ENCODE measurements at regions not wholly inside any gene's neighbourhood (a gene's known extent, or its start where the extent isn't known, plus 50 kb on each side); places are given as distances from the start of the nearest gene placed in this dataset.
"Not testable (repeated sequence)": the region's sequence is repeated elsewhere in the genome, so short reads cannot be mapped to it uniquely, and the experiment has no call there.

DNA sequence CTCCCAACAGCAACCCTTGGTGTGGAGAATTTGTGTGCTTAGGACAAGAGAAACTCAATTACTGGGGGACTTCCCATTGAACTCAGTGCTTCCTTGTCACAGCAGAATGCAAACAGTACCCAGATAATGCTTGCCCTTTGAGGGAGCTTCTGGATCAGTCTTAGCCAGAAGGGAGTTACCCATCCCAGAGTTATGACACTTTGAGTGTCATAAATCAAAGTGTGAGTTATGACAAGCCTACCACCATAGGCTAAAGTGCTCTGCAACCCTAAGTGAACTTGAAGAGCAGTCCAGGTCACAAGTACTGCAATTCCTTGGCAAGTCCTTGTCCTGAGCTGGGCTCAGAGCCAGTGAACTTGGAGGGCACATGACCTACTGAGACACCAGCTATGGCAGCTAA is 1513.9 kb upstream of the PCDH10 start:
- no peak for DNase-seq (ENCODE audit: extremely low read depth in 1 of 11, low read depth in 9 of 11, low spot score in 4 of 11)

DNA sequence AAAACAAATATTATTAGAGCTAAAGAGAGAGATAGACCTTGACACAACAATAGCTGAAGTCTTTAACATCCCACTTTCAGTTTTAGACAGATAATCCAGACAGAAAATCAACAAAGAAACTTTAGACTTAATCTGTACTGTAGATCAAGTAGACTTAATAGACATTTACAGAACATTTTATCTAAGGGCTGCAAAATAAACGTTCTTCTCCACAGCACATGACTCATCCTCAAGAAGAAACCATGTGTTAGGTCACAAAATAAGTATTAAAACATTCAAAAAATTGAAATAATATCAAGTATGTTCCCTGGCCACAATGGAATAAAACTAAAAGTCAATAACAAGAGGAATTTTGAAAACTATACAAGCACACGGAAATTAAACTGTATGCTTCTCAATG is 1510.3 kb upstream of the PCDH10 start:
- DNase-seq (ENCODE audit: extremely low read depth in 1 of 11, low read depth in 9 of 11, low spot score in 4 of 11): no peak

DNA sequence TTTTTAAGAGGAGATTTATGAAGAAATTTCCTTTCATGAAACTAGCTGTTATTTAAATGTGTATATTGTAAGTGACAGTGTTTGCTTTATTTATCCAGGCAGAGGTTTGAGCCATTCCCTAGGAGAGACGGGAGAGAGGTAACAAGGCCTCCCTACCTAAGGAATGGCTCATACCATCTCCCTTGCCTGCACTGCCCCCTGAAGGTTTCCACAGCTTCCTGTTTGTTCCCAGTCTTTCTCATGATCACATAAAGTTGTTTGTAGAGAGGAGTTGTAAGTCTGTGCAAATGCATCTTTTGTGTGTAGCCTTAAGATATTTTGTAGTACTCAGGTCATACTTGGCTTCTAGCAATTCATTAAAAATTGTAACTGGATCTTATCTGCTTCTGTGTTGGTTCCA is 1504.5 kb upstream of the PCDH10 start:
- DNase-seq (ENCODE audit: extremely low read depth in 1 of 11, low read depth in 9 of 11, low spot score in 4 of 11): peak in 4 of 11 donors; percentile 0 to 5 (median 1)

DNA sequence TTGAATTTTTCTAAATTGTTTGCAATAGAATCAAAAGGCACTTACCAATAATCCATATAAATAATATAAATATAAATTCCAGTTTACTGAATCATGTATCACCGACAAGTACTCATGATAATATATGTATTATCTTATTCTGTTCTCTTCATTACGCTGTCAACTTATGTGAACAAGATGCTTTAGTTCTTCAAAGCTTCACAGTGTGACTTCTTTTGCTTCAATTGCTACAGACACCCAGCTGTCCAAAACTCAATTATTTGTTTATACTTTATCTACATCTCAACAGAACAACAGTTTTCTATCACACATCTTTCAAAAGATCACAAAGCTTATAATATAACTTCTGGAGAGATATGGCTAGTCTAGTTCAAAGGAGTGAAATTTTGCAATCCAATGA is 1499.9 kb upstream of the PCDH10 start:
- no peak for DNase-seq (ENCODE audit: extremely low read depth in 1 of 11, low read depth in 9 of 11, low spot score in 4 of 11)

DNA sequence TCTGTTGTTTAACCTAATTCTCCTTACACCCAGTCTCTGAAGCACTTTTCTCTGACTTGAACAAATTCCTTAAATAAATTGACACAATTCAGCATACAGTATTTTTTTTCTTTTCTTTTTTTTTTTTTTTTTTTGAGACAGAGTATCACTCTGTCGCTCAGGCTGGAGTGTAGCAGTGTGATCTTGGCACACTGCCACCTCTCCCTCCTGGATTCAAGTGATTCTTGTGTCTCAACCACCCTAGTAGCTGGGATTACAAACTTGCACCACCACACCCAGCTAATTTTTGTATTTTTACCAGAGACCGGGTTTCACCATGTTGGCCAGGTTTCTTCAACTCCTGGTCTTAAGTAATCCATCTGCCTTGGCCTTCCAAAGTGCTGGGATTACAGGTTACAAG is 1498.1 kb upstream of the PCDH10 start:
- peak in 1 of 11 donors; percentile 0 for DNase-seq (ENCODE audit: extremely low read depth in 1 of 11, low read depth in 9 of 11, low spot score in 4 of 11)

DNA sequence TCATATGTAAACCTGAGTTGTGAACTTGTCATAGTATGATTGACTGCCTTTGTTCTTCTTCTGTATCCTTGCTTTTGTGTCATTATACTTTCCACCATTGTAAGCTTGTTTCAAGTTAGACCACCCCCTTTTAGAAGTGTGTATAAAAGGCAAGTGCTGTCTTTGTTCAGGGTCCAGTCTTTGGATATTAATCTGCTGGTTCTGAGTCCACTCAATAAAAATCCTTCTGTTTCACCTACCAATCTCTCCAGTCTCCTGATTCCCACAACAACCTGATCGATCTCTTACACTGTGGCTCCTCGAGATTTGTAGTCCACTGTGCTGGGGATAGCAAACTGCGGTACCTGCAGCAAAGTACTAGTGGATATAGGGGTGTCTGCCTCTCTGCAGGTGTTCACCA is 1465.8 kb upstream of the PCDH10 start:
- not testable (repeated sequence) for DNase-seq (ENCODE audit: extremely low read depth in 1 of 11, low read depth in 9 of 11, low spot score in 4 of 11)

DNA sequence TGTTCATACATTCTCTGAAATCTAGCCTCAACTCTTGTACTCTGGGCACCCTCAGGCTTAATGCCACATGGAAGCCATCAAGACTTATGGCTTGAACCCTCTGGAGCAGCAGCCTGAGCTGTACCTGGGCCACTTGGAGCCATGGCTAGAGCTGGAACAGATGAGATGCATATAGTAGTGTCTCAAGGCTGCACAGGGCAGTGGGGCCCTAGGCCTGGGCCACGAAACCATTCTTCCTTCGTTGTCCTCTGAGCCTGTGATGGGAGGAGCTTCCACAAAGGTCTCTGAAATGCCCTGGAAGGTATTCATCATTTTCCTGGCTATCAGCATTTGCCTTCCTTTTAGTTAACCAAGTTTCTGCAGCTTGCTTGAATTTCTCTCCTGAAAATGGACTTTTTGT is 1427.2 kb upstream of the PCDH10 start:
- no peak for DNase-seq (ENCODE audit: extremely low read depth in 1 of 11, low read depth in 9 of 11, low spot score in 4 of 11)

DNA sequence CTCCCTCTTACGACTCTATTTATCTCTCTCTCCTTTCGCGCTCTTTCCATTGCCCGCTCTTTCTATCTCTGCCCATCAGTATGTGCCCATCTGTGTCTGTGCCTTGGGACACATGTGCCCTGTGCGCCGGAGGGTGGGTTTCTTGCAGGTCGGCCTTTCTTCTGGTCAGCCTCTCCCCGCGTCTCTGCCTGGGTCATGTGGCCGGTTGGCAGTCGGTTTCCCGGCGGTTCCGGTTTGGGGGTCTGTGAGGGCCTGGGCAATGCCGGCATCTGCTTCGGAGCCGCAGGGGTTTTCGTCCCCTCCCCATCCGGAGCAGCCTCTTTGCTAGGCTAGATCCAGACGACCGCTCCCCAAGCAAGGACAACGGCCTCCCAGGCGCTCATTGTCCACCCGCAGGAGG is 1426.0 kb upstream of the PCDH10 start:
- DNase-seq (ENCODE audit: extremely low read depth in 1 of 11, low read depth in 9 of 11, low spot score in 4 of 11): not testable (repeated sequence)

DNA sequence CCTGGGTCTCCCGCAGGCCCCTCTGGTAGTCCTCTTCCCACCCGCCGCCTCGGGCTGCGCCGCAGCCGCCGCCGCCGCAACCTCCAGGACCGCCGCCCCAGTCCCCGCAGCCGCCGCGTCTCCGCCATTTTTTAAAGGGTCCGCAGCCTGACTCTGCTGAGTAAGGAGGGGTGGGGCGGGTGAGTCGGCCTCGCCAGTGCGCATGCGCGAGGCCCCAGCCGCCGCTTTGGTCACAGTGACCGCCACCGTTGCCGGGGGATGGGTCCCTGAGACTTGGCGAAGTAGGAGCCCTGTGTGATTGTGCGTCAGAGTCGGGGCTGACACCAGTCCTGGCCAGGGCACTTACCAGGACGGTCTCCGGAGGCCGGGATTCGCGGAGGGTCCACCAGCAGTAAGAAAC is 1424.2 kb upstream of the PCDH10 start:
- peak in 10 of 11 donors; percentile 5 to 58 (median 42) for DNase-seq (ENCODE audit: extremely low read depth in 1 of 11, low read depth in 9 of 11, low spot score in 4 of 11)

DNA sequence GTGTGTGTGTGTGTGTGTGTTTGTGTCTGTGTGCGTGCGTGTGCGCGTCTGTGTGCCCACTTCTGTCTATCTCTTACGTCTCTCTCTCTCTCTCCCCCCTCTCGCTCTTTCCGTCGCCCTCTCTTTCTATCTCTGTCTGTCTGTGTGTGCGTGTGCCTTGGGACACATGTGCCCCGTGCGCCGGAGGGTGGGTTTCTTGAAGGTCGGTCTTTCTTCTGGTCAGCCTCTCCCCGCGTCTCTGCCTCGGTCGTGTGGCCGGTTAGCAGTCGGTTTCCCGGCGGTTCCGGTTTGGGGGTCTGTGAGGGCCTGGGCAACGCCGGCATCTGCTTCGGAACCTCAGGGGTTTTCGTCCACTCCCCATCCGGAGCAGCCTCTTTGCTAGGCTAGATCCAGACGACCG is 1423.6 kb upstream of the PCDH10 start:
- not testable (repeated sequence) for DNase-seq (ENCODE audit: extremely low read depth in 1 of 11, low read depth in 9 of 11, low spot score in 4 of 11)

DNA sequence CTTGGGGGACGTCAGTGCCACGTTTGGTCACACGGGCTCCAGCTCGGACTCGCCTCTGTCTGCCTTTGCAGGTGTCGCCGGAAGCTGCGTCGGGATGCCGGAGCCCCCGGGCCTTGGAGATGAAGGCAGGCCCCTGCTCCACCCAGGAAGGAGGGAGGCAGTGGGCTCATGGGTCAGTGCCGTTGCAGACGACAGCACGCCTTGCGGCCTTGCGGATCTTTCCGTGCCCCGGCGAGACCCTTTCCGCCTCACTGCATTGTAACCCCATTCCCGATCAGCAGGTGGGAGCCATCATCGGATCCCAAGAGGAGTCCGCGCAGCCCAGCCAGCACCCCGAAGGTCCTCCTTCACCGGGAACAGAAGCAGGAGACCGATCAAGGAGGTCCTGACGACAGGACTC is 1422.2 kb upstream of the PCDH10 start:
- DNase-seq (ENCODE audit: extremely low read depth in 1 of 11, low read depth in 9 of 11, low spot score in 4 of 11): not testable (repeated sequence)

DNA sequence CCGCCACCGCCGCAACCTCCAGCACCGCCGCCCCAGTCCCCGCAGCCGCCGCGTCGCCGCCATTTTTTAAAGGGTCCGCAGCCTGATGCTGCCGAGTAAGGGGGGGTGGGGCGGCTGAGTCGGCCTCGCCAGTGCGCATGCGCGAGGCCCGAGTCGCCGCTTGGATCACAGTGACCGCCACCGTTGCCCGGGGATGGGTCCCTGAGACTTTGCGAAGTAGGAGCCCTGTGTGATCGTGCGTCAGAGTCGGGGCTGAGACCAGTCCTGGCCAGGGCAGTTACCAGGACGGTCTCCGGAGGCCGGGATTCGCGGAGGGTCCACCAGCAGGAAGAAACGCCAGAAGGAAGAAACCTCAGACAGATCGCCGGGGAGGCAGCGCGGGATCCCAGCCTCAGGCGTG is 1421.7 kb upstream of the PCDH10 start:
- DNase-seq (ENCODE audit: extremely low read depth in 1 of 11, low read depth in 9 of 11, low spot score in 4 of 11): not testable (repeated sequence)

DNA sequence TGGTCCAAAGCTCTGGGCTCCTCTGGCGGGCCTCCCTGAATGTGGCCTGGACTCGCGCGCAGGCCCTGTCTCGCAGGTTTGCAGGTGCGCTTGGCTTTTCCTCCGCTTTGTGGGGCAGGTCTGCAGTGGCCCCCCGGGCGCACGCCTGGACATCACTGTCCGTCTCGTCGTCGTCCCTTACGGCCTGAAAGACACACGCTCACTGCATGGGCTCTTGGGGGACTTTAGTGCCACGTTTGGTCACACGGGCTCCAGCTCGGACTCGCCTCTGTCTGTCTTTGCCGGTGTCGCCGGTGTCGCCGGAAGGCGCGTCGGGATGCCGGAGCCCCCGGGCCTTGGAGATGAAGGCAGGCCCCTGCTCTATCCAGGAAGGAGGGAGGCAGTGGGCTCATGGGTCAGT is 1419.9 kb upstream of the PCDH10 start:
- not testable (repeated sequence) for DNase-seq (ENCODE audit: extremely low read depth in 1 of 11, low read depth in 9 of 11, low spot score in 4 of 11)

DNA sequence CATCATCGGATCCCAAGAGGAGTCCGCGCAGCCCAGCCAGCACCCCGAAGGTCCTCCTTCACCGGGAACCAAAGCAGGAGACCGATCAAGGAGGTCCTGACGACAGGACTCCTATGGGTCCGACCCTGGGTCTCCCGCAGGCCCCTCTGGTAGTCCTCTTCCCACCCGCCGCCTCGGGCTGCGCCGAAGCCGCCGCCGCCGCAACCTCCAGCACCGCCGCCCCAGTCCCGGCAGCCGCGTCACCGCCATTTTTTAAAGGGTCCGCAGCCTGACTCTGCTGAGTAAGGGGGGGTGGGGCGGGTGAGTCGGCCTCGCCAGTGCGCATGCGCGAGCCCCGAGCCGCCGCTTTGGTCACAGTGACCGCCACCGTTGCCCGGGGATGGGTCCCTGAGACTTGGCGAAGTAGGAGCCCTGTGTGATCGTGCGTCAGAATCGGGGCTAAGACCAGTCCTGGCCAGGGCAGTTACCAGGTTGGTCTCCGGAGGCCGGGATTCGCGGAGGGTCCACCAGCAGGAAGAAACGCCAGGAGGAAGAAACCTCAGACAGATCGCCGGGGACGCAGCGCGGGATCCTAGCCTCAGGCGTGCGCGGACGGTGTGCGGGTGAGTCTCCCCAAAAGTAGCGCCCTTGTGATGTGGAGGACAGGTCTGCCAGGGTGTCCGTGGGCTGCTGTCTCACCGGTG is 1419.2 kb upstream of the PCDH10 start:
- DNase-seq (ENCODE audit: extremely low read depth in 1 of 11, low read depth in 9 of 11, low spot score in 4 of 11): not testable (repeated sequence)

DNA sequence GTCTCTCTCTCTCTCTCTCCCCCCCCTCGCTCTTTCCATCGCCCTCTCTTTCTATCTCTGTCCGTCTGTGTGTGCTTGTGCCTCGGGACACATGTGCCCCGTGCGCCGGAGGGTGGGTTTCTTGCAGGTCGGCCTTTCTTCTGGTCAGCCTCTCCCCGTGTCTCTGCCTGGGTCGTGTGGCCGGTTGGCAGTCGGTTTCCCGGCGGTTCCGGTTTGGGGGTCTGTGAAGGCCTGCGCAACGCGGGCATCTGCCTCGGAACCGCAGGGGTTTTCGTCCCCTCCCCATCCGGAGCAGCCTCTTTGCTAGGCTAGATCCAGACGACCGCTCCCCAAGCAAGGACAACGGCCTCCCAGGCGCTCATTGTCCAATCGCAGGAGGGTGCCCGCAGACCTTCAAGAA is 1418.5 kb upstream of the PCDH10 start:
- DNase-seq (ENCODE audit: extremely low read depth in 1 of 11, low read depth in 9 of 11, low spot score in 4 of 11): not testable (repeated sequence)

DNA sequence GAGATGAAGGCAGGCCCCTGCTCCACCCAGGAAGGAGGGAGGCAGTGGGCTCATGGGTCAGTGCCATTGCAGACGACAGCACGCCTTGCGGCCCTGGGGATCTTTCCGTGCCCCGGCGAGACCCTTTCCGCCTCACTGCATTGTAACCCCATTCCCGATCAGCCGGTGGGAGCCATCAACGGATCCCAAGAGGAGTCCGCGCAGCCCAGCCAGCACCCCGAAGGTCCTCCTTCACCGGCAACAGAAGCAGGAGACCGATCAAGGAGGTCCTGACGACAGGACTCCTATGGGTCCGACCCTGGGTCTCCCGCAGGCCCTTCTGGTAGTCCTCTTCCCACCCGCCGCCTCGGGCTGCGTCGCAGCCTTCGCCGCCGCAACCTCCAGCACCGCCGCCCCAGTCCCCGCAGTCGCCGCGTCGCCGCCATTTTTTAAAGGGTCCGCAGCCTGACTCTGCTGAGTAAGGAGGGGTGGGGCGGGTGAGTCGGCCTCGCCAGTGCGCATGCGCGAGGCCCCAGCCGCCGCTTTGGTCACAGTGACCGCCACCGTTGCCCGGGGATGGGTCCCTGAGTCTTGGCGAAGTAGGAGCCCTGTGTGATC is 1417.0 kb upstream of the PCDH10 start:
- not testable (repeated sequence) for DNase-seq (ENCODE audit: extremely low read depth in 1 of 11, low read depth in 9 of 11, low spot score in 4 of 11)

DNA sequence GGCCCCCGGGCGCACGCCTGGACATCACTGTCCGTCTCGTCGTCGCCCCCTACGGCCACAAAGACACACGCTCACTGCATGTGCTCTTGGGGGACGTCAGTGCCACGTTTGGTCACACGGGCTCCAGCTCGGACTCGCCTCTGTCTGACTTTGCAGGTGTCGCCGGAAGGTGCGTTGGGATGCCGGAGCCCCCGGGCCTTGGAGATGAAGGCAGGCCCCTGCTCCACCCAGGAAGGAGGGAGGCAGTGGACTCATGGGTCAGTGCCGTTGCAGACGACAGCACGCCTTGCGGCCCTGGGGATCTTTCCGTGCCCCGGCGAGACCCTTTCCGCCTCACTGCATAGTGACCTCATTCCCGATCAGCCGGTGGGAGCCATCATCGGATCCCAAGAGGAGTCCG is 1414.8 kb upstream of the PCDH10 start:
- DNase-seq (ENCODE audit: extremely low read depth in 1 of 11, low read depth in 9 of 11, low spot score in 4 of 11): not testable (repeated sequence)

DNA sequence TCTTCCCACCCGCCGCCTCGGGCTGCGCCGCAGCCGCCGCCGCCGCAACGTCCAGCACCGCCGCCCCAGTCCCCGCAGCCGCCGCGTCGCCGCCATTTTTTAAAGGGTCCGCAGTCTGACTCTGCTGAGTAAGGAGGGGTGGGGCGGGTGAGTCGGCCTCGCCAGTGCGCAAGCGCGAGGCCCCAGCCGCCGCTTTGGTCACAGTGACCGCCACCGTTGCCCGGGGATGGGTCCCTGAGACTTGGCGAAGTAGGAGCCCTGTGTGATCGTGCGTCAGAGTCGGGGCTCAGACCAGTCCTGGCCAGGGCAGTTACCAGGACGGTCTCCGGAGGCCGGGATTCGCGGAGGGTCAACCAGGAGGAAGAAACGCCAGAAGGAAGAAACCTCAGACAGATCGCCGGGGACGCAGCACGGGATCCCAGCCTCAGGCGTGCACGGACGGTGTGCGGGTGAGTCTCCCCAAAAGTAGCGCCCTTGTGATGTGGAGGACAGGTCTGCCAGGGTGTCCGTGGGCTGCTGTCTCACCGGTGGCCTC is 1414.2 kb upstream of the PCDH10 start:
- not testable (repeated sequence) for DNase-seq (ENCODE audit: extremely low read depth in 1 of 11, low read depth in 9 of 11, low spot score in 4 of 11)

DNA sequence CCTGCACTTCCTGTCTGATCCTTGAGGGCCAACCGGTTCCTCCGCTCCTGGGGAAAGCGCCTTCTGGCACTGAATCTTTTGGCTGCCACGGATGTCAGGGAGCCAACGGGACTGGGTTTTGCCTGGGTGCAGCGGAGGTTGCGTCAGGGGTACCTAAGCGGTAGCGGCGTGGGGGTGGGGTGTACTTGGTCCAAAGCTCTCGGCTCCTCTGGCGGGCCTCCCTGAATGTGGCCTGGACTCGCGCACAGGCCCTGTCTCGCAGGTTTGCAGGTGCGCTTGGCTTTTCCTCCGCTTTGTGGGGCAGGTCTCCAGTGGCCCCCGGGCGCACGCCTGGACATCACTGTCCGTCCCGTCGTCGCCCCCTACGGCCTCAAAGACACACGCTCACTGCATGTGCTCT is 1410.1 kb upstream of the PCDH10 start:
- not testable (repeated sequence) for DNase-seq (ENCODE audit: extremely low read depth in 1 of 11, low read depth in 9 of 11, low spot score in 4 of 11)

DNA sequence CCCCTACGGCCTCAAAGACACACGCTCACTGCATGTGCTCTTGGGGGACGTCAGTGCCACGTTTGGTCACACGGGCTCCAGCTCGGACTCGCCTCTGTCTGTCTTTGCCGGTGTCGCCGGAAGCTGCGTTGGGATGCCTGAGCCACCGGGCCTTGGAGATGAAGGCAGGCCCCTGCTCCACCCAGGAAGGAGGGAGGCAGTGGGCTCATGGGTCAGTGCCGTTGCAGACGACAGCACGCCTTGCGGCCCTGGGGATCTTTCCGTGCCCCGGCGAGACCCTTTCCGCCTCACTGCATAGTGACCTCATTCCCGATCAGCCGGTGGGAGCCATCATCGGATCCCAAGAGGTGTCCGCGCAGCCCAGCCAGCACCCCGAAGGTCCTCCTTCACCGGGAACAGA is 1407.3 kb upstream of the PCDH10 start:
- DNase-seq (ENCODE audit: extremely low read depth in 1 of 11, low read depth in 9 of 11, low spot score in 4 of 11): not testable (repeated sequence)

Data from renal cortex interstitium (tissue), 11 donors.